Hematopoietic multipotent progenitor cell treated with erythropoietin and hydrocortisone succinate and interleukin-3 and kit ligand, for 4 days (in vitro differentiated cells): ENCODE measurements at regions not wholly inside any gene's neighbourhood (a gene's known extent, or its start where the extent isn't known, plus 50 kb on each side); places are given as distances from the start of the nearest gene placed in this dataset.

Source experiments
- DNase-seq: peaks from one replicate; pipeline ENCODE4 v3.0.0-alpha.2; 2015

- no peak for DNase-seq
Measured at GRCh38 chr15:93517176-93517575, 428.2 kb upstream of the RGMA start.

- no peak for DNase-seq
Measured at GRCh38 chr15:93515256-93516051, 426.4 kb upstream of the RGMA start.

GRCh38 chr15:93506646-93507045 is 417.6 kb upstream of the RGMA start:
- DNase-seq = no peak

GRCh38 chr15:93505506-93505905 is 416.5 kb upstream of the RGMA start:
- DNase-seq = no peak

- DNase-seq = no peak
Measured at GRCh38 chr15:93501946-93502345, 412.9 kb upstream of the RGMA start.

GRCh38 chr15:93500155-93500554 is 411.1 kb upstream of the RGMA start:
- no peak for DNase-seq

GRCh38 chr15:93497291-93497690 is 408.3 kb upstream of the RGMA start:
- no peak for DNase-seq

GRCh38 chr15:93496888-93497287 is 407.9 kb upstream of the RGMA start:
- no peak for DNase-seq

GRCh38 chr15:93495799-93496637 is 407.0 kb upstream of the RGMA start:
- DNase-seq = no peak

- no peak for DNase-seq
Measured at GRCh38 chr15:93493172-93493571, 404.2 kb upstream of the RGMA start.

GRCh38 chr15:93491291-93491690 is 402.3 kb upstream of the RGMA start:
- DNase-seq = no peak

- no peak for DNase-seq
Measured at GRCh38 chr15:93488296-93488713, 399.3 kb upstream of the RGMA start.

- no peak for DNase-seq
Measured at GRCh38 chr15:93486407-93487117, 397.6 kb upstream of the RGMA start.

- no peak for DNase-seq
Measured at GRCh38 chr15:93485438-93486327, 396.7 kb upstream of the RGMA start.

- no peak for DNase-seq
Measured at GRCh38 chr15:93483923-93484322, 394.9 kb upstream of the RGMA start.

GRCh38 chr15:93482731-93483130 is 393.7 kb upstream of the RGMA start:
- no peak for DNase-seq

GRCh38 chr15:93479715-93480114 is 390.7 kb upstream of the RGMA start:
- no peak for DNase-seq

GRCh38 chr15:93478947-93479346 is 389.9 kb upstream of the RGMA start:
- no peak for DNase-seq

- DNase-seq = no peak
Measured at GRCh38 chr15:93477721-93478120, 388.7 kb upstream of the RGMA start.

- DNase-seq = no peak
Measured at GRCh38 chr15:93477188-93477587, 388.2 kb upstream of the RGMA start.

- no peak for DNase-seq
Measured at GRCh38 chr15:93476491-93477177, 387.6 kb upstream of the RGMA start.

GRCh38 chr15:93474728-93475127 is 385.7 kb upstream of the RGMA start:
- DNase-seq = no peak
